OCI-LY3 (cell line): ENCODE measurements at regions not wholly inside any gene's neighbourhood (a gene's known extent, or its start where the extent isn't known, plus 50 kb on each side); places are given as distances from the start of the nearest gene placed in this dataset.

Experiments
- EZH2phosphoT487 ChIP-seq: fragments of 200-600 bp; shearing (Covaris generic); IDR thresholded peaks from 2 replicates; pipeline ENCODE4 v1.6.1; 2018; ENCODE audit warnings: antibody characterized with exemption, mixed run types, low read depth
- TF ChIP-seq, protein P1 (sequence below): fragments of 200-600, 300-600 bp; sonication (generic); IDR thresholded peaks from 2 replicates; pipeline ENCODE4 v1.5.1; 2014; ENCODE audit warnings: antibody characterized with exemption, low read length, low read depth

DNA sequence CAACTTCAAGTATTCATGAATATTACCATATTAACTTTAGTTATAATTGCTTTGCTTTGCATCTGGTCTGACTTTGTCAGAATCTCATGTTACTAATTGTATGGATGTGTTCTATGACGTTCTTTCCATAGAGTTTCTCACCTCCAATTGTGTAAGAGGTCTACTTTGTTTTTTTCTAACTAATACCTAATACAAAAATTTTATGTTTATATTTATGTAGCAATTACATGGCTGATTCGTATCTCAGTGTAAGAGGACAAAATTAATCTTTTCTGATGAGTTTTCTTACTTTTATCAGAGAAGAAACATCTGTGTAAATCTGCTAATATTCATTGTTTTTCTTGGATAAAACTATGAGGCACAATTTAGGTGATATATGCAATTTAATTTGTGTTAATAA is 224.8 kb upstream of the B3GALT2 start:
- TF ChIP-seq, protein P1, sequence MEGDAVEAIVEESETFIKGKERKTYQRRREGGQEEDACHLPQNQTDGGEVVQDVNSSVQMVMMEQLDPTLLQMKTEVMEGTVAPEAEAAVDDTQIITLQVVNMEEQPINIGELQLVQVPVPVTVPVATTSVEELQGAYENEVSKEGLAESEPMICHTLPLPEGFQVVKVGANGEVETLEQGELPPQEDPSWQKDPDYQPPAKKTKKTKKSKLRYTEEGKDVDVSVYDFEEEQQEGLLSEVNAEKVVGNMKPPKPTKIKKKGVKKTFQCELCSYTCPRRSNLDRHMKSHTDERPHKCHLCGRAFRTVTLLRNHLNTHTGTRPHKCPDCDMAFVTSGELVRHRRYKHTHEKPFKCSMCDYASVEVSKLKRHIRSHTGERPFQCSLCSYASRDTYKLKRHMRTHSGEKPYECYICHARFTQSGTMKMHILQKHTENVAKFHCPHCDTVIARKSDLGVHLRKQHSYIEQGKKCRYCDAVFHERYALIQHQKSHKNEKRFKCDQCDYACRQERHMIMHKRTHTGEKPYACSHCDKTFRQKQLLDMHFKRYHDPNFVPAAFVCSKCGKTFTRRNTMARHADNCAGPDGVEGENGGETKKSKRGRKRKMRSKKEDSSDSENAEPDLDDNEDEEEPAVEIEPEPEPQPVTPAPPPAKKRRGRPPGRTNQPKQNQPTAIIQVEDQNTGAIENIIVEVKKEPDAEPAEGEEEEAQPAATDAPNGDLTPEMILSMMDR, result no peak
- TF ChIP-seq EZH2phosphoT487, result no peak
